ENCODE measurements at regions not wholly inside any gene's neighbourhood (a gene's known extent, or its start where the extent isn't known, plus 50 kb on each side); places are given as distances from the start of the nearest gene placed in this dataset.

GRCh38 chr6:9896806-9897205 lies 518.1 kb downstream of the TFAP2A start:
- TF ChIP-seq CTCF (conservative IDR thresholded peaks at IDR 0.05 in 1 of 2, IDR thresholded peaks at IDR 0.05 in 1 of 2; ENCODE audit: extremely low read depth in 1 of 2, insufficient read depth in 1 of 2, low read depth in 1 of 2, low read length in 2 of 2) (no peak), EZH2 (IDR thresholded peaks at IDR 0.05; ENCODE audit: borderline replicate concordance, low read length) (no peak)

Measured in mammary epithelial cell (primary cell).